KMS-11 (cell line): ENCODE measurements at regions not wholly inside any gene's neighbourhood (a gene's known extent, or its start where the extent isn't known, plus 50 kb on each side); places are given as distances from the start of the nearest gene placed in this dataset.
"Not testable (repeated sequence)": the region's sequence is repeated elsewhere in the genome, so short reads cannot be mapped to it uniquely, and the experiment has no call there.

Experiments
- H2AFZ ChIP-seq: fragments of 200-600 bp; sonication (generic); 2 replicates; pipeline ENCODE4 v1.6.1; 2016; ENCODE audit warnings: antibody characterized with exemption, mixed run types, low read depth
- H3K27ac ChIP-seq: fragments of 200-600 bp; sonication (generic); 2 replicates; pipeline ENCODE4 v1.6.1; 2016; ENCODE audit warnings: mild to moderate bottlenecking, mixed run types
- H3K27me3 ChIP-seq: fragments of 200-600 bp; sonication (generic); 2 replicates; pipeline ENCODE4 v1.6.1; 2017; ENCODE audit warnings: mild to moderate bottlenecking, low read depth, mixed run types, moderate library complexity; ENCODE audit not compliant: insufficient read depth
- H3K36me3 ChIP-seq: fragments of 200-600 bp; sonication (generic); 2 replicates; pipeline ENCODE4 v1.6.1; 2017; ENCODE audit warnings: mild to moderate bottlenecking, mixed run types; ENCODE audit not compliant: insufficient read depth
- H3K4me1 ChIP-seq: fragments of 200-600 bp; sonication (generic); 2 replicates; pipeline ENCODE4 v1.6.1; 2016; ENCODE audit warnings: mild to moderate bottlenecking, low read depth, mixed run types; ENCODE audit not compliant: poor library complexity, severe bottlenecking
- H3K4me2 ChIP-seq: fragments of 200-600 bp; sonication (generic); 2 replicates; pipeline ENCODE4 v1.7.0; 2016; ENCODE audit warnings: mild to moderate bottlenecking, mixed run types
- H3K4me3 ChIP-seq: fragments of 200-600 bp; sonication (generic); IDR thresholded peaks from 2 replicates; pipeline ENCODE4 v1.6.1; 2017; ENCODE audit warnings: low read depth, low read length, mixed read lengths; ENCODE audit not compliant: insufficient read depth
- H3K79me2 ChIP-seq: fragments of 200-600 bp; sonication (generic); 2 replicates; pipeline ENCODE4 v1.6.1; 2016; ENCODE audit warnings: low read depth, mixed run types; ENCODE audit not compliant: insufficient read depth
- H3K9ac ChIP-seq: fragments of 200-600 bp; sonication (generic); 2 replicates; pipeline ENCODE4 v1.6.1; 2016; ENCODE audit warnings: mild to moderate bottlenecking, mixed run types
- H4K20me1 ChIP-seq: fragments of 200-600 bp; sonication (generic); 2 replicates; pipeline ENCODE4 v1.6.1; 2016; ENCODE audit warnings: mild to moderate bottlenecking, mixed run types; ENCODE audit not compliant: insufficient read depth
- CTCF ChIP-seq: fragments of 200-600 bp; sonication (generic); conservative IDR thresholded peaks from 2 replicates; pipeline ENCODE4 v1.6.1; 2017; ENCODE audit warnings: low read depth, mild to moderate bottlenecking, antibody characterized with exemption, low read length, moderate library complexity, mixed read lengths

GRCh38 chr5:167415779-167416746 is 875.4 kb upstream of the WWC1 start:
- Histone ChIP-seq H3K4me2 (no peak overlapping the region), H3K9ac (no peak overlapping the region), H3K4me1 (no peaks in the 10 kb centered on the region)

GRCh38 chr5:167417662-167418061 is 873.8 kb upstream of the WWC1 start:
- no peak overlapping the region for H3K27ac ChIP-seq
- TF ChIP-seq CTCF: no peak
- no peaks in the 10 kb centered on the region for H3K4me1 ChIP-seq
- no peaks in the 10 kb centered on the region for H4K20me1 ChIP-seq
- no peak overlapping the region for H2AFZ ChIP-seq
- H3K4me2 ChIP-seq: no peak overlapping the region
- no peak overlapping the region for H3K9ac ChIP-seq
- H3K27me3 ChIP-seq: no peaks in the 10 kb centered on the region
- H3K4me3 ChIP-seq: no peak overlapping the region
- no peaks in the 10 kb centered on the region for H3K36me3 ChIP-seq
- no peaks in the 10 kb centered on the region for H3K79me2 ChIP-seq

More at GRCh38 chr5:167415779-167416746, 875.4 kb upstream of the WWC1 start:
- Histone ChIP-seq H2AFZ (no peak overlapping the region), H3K27ac (no peak overlapping the region), H4K20me1 (no peaks in the 10 kb centered on the region), H3K79me2 (no peaks in the 10 kb centered on the region), H3K27me3 (no peaks in the 10 kb centered on the region), H3K4me3 (no peak overlapping the region), H3K36me3 (no peaks in the 10 kb centered on the region)
- no peak for TF ChIP-seq CTCF

GRCh38 chr5:167425161-167425560 is 866.3 kb upstream of the WWC1 start:
- H3K4me3 ChIP-seq: no peak overlapping the region
- no peak overlapping the region for H3K4me2 ChIP-seq
- no peak overlapping the region for H3K27ac ChIP-seq
- no peak overlapping the region for H2AFZ ChIP-seq
- H3K79me2 ChIP-seq: no peaks in the 10 kb centered on the region
- no peaks in the 10 kb centered on the region for H3K27me3 ChIP-seq
- no peaks in the 10 kb centered on the region for H3K4me1 ChIP-seq
- no peaks in the 10 kb centered on the region for H4K20me1 ChIP-seq
- no peak overlapping the region for H3K9ac ChIP-seq
- no peaks in the 10 kb centered on the region for H3K36me3 ChIP-seq
- TF ChIP-seq CTCF: no peak

- H4K20me1 ChIP-seq: no peaks in the 10 kb centered on the region
- no peaks in the 10 kb centered on the region for H3K79me2 ChIP-seq
- no peaks in the 10 kb centered on the region for H3K27me3 ChIP-seq
- H3K4me3 ChIP-seq: no peak overlapping the region
- no peak overlapping the region for H3K4me2 ChIP-seq
- no peaks in the 10 kb centered on the region for H3K4me1 ChIP-seq
- no peak for TF ChIP-seq CTCF
- H3K27ac ChIP-seq: no peak overlapping the region
- no peak overlapping the region for H3K9ac ChIP-seq
- no peaks in the 10 kb centered on the region for H3K36me3 ChIP-seq
- H2AFZ ChIP-seq: no peak overlapping the region
These were observed 864.9 kb upstream of the WWC1 start for GRCh38 chr5:167426501-167426900.

- not testable (repeated sequence) for H3K4me2 ChIP-seq, H3K79me2 ChIP-seq, H2AFZ ChIP-seq, H3K36me3 ChIP-seq, H4K20me1 ChIP-seq, H3K4me1 ChIP-seq, H3K27ac ChIP-seq, H3K27me3 ChIP-seq, H3K4me3 ChIP-seq, H3K9ac ChIP-seq
These were observed 863.8 kb upstream of the WWC1 start for GRCh38 chr5:167427641-167428040.
